SIG-M5 (cell line): ENCODE measurements at regions not wholly inside any gene's neighbourhood (a gene's known extent, or its start where the extent isn't known, plus 50 kb on each side); places are given as distances from the start of the nearest gene placed in this dataset.
"Not testable (repeated sequence)": the region's sequence is repeated elsewhere in the genome, so short reads cannot be mapped to it uniquely, and the experiment has no call there.

ENCODE experiments used
- DNase-seq: peaks from one replicate; lab custom pipeline; 2025; lab: John Stamatoyannopoulos, UW

DNA sequence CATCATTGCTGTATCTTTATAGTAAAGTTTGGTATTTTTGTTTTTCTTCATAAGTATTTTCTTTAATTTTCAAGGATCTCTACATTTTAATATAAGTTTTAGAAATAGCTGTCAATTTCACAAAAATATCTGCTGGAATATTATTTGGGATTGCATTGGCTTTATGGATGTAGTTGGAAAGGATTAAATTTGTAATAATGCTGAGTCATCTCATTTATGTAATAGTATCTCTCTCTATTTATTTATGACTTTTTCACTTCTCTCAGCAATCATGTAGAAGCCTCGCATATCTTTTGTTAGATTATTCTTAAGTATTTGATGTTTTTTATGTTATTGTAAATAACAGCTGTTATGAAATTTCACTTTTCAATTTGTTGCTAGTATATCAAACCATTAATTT lies 223.1 kb upstream of the POGK start:
- no peak for DNase-seq

- no peak for DNase-seq
Observed at GRCh38 chr1:166626711-166627110, 212.6 kb upstream of the POGK start.

GRCh38 chr1:166627558-166627957 lies 211.7 kb upstream of the POGK start:
- no peak for DNase-seq

- no peak for DNase-seq
Observed at GRCh38 chr1:166628259-166628658, 211.0 kb upstream of the POGK start.

- DNase-seq: no peak
Observed at GRCh38 chr1:166629946-166630345, 209.3 kb upstream of the POGK start.

GRCh38 chr1:166630369-166630768 lies 208.9 kb upstream of the POGK start:
- DNase-seq: no peak

- no peak for DNase-seq
Observed at GRCh38 chr1:166638137-166638536, 201.1 kb upstream of the POGK start.

GRCh38 chr1:166657228-166657627 lies 182.0 kb upstream of the POGK start:
- not testable (repeated sequence) for DNase-seq

- not testable (repeated sequence) for DNase-seq
Observed at GRCh38 chr1:166666790-166667189, 172.5 kb upstream of the POGK start.

DNA sequence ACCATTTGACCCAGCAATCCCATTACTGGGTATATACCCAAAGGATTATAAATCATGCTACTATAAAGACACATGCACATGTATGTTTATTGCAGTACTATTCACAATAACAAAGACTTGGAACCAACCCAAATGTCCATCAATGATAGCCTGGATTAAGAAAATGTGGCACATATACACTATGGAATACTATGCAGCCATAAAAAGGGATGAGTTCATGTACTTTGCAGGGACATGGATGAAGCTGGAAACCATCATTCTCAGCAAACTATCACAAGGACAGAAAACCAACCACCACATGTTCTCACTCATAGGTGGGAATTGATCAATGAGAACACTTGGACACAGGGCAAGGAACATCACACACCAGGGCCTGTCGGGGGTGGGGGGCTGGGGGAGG lies 171.7 kb upstream of the POGK start:
- not testable (repeated sequence) for DNase-seq

DNA sequence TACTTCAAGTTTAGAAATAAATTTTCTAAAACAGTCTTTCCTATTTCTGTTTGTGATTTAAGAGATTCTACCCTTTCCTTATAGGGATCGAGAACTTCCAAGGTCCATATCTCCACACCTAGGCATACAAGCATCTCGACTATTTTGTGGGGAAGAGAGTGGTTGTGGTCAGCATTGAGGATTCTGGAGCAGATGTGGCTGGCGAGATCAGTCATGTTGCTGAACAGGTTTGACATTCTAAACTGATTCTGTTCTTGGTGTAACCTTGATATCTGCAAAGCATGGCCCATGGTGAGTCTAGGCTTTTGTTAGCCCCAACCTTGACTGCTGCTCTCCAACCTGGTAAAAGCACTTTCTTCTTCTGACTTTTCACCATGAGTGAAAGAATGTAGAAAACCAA lies 167.6 kb upstream of the POGK start:
- no peak for DNase-seq

GRCh38 chr1:166673722-166674121 lies 165.6 kb upstream of the POGK start:
- no peak for DNase-seq

- DNase-seq: no peak
Observed at GRCh38 chr1:166675213-166675612, 164.1 kb upstream of the POGK start.

DNA sequence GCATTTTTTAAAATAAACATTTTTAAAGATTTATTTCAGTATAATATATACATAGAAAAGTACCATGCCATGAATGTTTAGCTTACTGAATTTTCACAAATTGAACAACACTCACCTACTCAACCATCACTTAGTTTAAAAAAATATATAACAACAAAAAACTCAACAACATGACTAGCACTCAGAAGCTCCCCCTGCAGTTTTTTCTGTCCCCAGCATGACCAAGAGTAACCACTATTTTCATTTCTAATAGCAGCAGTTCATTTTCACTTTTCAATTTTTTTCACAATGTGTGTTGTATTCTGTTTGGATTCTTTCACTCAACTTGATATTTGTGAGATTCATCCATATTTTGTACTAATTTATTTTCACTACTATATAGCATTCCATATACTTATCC lies 162.3 kb upstream of the POGK start:
- DNase-seq: no peak

- no peak for DNase-seq
Observed at GRCh38 chr1:166679369-166679768, 159.9 kb upstream of the POGK start.

- no peak for DNase-seq
Observed at GRCh38 chr1:166682588-166682987, 156.7 kb upstream of the POGK start.

GRCh38 chr1:166684669-166685068 lies 154.6 kb upstream of the POGK start:
- DNase-seq: not testable (repeated sequence)

GRCh38 chr1:166685200-166685599 lies 154.1 kb upstream of the POGK start:
- no peak for DNase-seq

DNA sequence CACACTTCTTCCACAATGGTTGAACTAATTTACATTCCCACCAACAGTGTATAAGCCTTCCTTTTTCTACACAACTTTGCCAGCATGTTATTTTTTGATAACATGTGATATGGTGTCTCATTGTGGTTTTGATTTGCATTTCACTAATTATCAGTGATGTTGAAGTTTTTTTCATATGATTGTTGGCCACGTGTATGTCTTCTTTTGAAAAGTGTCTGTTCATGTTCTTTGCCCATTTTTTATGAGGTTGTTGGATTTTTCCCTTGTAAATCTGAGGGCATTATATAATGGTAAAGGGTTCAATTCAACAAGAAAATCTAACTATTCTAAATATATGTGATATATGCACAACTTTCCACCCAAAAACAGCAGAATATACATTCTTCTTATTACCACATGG lies 153.4 kb upstream of the POGK start:
- DNase-seq: not testable (repeated sequence)

- DNase-seq: not testable (repeated sequence)
Observed at GRCh38 chr1:166690596-166690995, 148.7 kb upstream of the POGK start.

DNA sequence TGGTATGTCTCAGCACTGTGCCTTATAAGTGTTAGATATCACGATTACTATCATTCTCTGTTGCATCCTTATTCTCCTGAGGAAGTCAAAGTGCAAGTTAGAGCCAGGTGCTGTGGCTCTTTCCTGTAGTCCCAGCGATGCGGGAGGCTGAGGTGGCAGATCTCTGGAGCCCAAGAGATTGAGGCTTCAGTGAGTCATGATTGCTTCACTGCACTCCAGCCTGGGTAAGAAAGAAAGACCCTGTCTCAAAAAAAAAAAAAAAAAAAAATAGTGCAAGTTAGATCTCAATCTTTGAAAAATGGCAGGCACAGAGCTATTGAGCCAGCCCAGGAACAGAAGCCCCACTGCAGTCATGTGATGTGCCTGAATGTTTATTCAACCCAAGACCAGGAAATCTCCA lies 147.8 kb upstream of the POGK start:
- no peak for DNase-seq

DNA sequence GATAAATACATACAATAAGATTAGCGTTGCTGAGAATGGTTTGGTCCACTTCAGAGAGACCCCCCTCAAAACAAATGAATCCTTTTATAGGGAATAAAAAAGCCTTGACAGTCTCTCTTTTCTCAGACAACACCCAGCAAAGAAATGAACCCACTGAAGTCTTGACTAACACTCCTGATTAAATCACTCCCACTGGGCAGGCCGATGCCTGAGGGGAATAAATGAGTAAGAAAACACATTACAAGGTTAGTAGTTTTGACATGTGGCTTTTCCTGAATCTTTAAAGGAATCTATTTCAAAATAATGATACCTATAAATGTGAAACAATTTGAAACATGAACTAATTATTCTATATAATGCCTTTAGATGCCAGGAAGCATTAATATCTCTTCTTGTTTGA lies 146.9 kb upstream of the POGK start:
- DNase-seq: no peak

DNA sequence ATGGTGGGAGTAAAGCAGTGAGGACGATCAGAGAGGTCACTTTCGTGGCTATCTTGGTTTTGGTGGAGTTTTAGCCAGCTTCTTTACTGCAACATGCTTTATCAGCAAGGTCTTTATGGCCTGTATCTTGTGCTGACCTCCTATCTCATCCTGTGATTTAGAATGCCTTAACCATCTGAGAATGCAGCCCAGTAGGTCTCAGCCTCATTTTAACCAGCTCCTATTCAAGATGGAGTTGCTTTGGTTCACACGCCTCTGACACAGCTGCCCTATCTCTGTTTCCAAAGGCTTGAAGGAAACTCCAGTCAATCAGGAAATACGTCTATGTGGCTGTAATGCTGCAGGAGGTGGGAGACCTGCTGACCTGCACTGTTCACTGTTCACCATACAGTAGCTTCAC lies 146.1 kb upstream of the POGK start:
- no peak for DNase-seq

GRCh38 chr1:166693673-166694297 lies 145.5 kb upstream of the POGK start:
- DNase-seq: no peak

DNA sequence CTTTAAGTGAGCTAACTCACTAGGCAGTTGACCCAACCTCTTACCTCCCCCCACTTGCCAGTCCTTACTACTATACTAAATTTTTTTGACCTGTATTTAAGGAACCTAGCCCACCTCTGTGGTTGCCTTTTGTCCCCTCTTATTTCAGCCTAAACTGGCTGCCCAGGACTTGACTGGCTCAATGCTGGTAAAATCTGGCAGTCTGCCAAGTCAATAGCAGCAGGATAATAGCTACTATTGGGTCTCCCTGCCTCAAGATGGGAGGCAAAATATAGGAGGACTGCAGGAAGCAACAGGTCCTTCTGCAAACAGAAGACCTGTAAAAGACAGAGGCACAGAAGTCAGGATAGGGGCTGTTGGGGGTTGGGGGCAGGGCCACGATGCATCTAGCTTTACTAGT lies 144.2 kb upstream of the POGK start:
- DNase-seq: no peak
